Glutamatergic neuron (in vitro differentiated cells): ENCODE measurements at regions not wholly inside any gene's neighbourhood (a gene's known extent, or its start where the extent isn't known, plus 50 kb on each side); places are given as distances from the start of the nearest gene placed in this dataset.

Source experiments
- DNase-seq: peaks from one replicate; pipeline ENCODE4 v3.0.0; 2022
- H3K27ac Mint-ChIP-seq: one replicate; pipeline ENCODE4 v1.8.0; 2020; ENCODE audit warnings: mild to moderate bottlenecking, mixed read lengths, inconsistent platforms; ENCODE audit not compliant: unreplicated experiment
- H3K27me3 Mint-ChIP-seq: one replicate; pipeline ENCODE4 v1.8.0; 2020; ENCODE audit warnings: mild to moderate bottlenecking, moderate library complexity, mixed read lengths, inconsistent platforms; ENCODE audit not compliant: unreplicated experiment
- H3K36me3 Mint-ChIP-seq: one replicate; pipeline ENCODE4 v1.8.0; 2020; ENCODE audit warnings: mild to moderate bottlenecking, mixed read lengths, inconsistent platforms; ENCODE audit not compliant: unreplicated experiment
- H3K4me1 Mint-ChIP-seq: one replicate; pipeline ENCODE4 v1.8.0; 2020; ENCODE audit warnings: mild to moderate bottlenecking, low read depth, mixed read lengths, inconsistent platforms; ENCODE audit not compliant: unreplicated experiment
- H3K4me3 Mint-ChIP-seq: one replicate; pipeline ENCODE4 v1.8.0; 2020; ENCODE audit warnings: mild to moderate bottlenecking, mixed read lengths, inconsistent platforms; ENCODE audit not compliant: unreplicated experiment
- H3K9me3 Mint-ChIP-seq: one replicate; pipeline ENCODE4 v1.8.0; 2020; ENCODE audit warnings: mild to moderate bottlenecking, moderate library complexity, mixed read lengths, inconsistent platforms; ENCODE audit not compliant: unreplicated experiment
- TF ChIP-seq, protein P1 (sequence below): fragments of 200-600 bp; sonication (generic); IDR thresholded peaks from one replicate; pipeline ENCODE4 v1.5.0; 2021; ENCODE audit not compliant: partially characterized antibody, unreplicated experiment

DNA sequence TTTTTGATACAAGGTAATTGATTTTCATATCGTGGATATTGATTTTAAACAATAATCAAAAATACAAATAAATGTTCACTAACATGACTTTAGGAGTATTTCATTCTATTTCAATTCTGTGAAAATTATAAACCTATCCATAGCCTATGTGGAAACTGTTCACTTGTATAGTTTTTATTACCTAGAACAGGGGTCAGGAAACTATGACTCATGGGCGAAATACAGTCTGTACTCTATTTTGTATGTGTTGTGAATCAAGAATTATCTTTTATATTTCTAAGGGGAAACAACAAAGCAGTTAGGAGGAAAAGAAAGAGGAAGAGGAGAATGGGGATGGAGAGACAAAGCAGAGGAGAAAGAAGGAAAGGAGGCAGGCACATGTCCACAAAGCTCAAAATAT is 181.7 kb upstream of the VRK2 start:
- Mint-ChIP-seq H3K27ac (no peak overlapping the region), H3K27me3 (no peaks in the 10 kb centered on the region), H3K9me3 (no peaks in the 10 kb centered on the region), H3K4me1 (no peaks in the 10 kb centered on the region), H3K36me3 (no peaks in the 10 kb centered on the region), H3K4me3 (no peak overlapping the region)
- no peak for DNase-seq
- TF ChIP-seq, protein P1, sequence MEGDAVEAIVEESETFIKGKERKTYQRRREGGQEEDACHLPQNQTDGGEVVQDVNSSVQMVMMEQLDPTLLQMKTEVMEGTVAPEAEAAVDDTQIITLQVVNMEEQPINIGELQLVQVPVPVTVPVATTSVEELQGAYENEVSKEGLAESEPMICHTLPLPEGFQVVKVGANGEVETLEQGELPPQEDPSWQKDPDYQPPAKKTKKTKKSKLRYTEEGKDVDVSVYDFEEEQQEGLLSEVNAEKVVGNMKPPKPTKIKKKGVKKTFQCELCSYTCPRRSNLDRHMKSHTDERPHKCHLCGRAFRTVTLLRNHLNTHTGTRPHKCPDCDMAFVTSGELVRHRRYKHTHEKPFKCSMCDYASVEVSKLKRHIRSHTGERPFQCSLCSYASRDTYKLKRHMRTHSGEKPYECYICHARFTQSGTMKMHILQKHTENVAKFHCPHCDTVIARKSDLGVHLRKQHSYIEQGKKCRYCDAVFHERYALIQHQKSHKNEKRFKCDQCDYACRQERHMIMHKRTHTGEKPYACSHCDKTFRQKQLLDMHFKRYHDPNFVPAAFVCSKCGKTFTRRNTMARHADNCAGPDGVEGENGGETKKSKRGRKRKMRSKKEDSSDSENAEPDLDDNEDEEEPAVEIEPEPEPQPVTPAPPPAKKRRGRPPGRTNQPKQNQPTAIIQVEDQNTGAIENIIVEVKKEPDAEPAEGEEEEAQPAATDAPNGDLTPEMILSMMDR: no peak

DNA sequence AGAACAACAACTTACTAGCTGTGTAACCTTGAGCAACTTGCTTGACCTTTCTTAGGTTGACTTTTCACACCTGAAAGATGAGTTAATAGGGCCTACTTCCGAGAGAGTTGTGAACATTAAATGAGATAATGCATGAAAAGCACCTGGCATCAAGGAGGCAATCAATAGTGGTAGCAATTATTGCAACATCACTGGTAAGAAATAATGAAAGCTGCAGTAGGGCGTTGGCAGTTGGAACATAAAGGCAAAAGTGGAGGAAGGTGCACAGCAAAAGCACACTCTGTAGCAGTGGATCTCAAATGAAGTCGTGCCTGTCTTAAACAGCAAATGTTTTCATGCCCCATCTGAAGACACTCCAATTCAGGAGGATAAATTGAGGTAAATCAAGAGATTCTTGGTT is 178.9 kb upstream of the VRK2 start:
- Mint-ChIP-seq H3K36me3 (no peaks in the 10 kb centered on the region), H3K4me3 (no peak overlapping the region), H3K27me3 (no peaks in the 10 kb centered on the region), H3K4me1 (no peaks in the 10 kb centered on the region), H3K27ac (no peak overlapping the region), H3K9me3 (no peaks in the 10 kb centered on the region)
- DNase-seq: no peak
- TF ChIP-seq, protein P1: no peak

DNA sequence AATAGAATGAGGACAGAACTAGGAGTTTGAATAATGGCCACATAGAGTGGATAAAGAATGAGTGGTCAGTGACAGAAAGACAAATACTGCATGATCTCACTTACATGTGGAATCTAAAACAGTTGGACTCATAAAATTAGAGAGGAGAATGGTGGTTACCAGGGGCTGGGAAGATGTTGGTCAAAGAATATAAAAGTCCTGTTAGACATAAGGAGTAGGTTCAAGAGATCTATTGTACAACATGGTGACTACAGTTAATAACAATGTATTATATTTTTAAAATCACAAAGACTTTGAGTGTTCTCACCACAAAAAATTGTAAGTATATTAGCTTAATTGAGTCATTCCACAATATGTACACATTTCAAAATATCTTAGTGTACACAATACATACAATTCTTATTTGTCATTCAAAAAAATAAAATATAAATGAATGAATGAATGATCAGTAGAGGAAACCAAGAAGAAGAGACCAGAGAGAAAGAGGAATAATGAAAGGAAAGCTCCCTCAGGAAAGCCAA is 177.9 kb upstream of the VRK2 start:
- TF ChIP-seq, protein P1: no peak
- H3K9me3 Mint-ChIP-seq: no peaks in the 10 kb centered on the region
- no peak for DNase-seq
- no peak overlapping the region for H3K27ac Mint-ChIP-seq
- no peaks in the 10 kb centered on the region for H3K27me3 Mint-ChIP-seq
- H3K4me3 Mint-ChIP-seq: no peak overlapping the region
- no peaks in the 10 kb centered on the region for H3K36me3 Mint-ChIP-seq
- H3K4me1 Mint-ChIP-seq: peaks cover 2% of the 10 kb centered on the region

DNA sequence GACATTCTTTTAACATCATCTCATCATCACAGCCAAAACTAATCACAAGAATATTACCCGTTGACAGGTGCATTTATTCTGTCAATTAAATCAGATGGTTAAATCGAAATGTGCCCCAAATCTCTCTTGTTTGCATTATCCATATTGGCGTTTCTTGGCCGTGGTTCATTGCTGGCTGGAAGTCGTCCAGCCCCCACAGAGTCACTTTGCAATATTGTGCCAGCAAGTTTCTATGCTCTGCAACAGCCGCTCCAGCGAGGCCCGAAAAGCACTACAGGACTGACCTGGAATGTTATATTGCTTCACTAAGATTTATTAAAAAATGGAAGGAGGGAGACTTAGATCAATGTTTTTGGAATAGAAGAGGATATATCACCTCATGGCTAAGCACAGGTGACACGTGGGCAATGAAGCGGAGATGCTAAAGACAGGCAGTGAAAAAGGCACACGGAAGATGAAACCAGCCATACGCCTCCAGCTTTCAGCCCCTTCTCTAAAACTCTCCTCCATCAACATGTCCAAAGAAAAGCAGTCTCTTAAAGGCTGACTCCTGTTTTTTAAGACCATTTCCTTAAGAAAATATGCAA is 176.8 kb upstream of the VRK2 start:
- Mint-ChIP-seq H3K27ac (no peak overlapping the region), H3K27me3 (no peaks in the 10 kb centered on the region), H3K9me3 (no peaks in the 10 kb centered on the region), H3K36me3 (no peaks in the 10 kb centered on the region), H3K4me3 (no peak overlapping the region), H3K4me1 (peaks cover 4% of the 10 kb centered on the region)
- TF ChIP-seq, protein P1: no peak
- DNase-seq: no peak

DNA sequence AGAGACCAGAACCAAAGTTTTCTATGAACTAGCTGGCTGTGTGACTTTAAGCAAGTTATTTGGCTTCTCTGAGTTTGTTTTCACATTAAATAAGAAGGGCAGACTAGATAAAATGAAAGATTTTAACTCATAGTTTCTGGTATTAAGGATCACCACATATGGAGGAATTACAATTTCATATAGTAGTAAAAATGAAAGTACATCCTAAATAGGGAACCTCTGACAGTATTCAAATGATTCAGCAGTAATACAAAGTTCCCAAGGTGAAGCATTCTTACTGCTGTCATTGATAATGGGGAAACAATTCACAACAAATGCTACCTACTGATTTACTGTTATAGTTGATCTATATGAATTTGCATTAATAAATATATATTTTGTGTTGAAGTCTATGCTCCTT is 170.3 kb upstream of the VRK2 start:
- Mint-ChIP-seq H3K27me3 (no peaks in the 10 kb centered on the region), H3K36me3 (no peaks in the 10 kb centered on the region), H3K4me1 (peaks cover 31% of the 10 kb centered on the region), H3K4me3 (no peak overlapping the region), H3K9me3 (no peaks in the 10 kb centered on the region), H3K27ac (peak overlapping the region; percentile 72)
- TF ChIP-seq, protein P1: no peak
- DNase-seq: no peak
